Activated T-cell treated with anti-CD3 and anti-CD28 coated beads for 1 hour (primary cell): ENCODE measurements at regions not wholly inside any gene's neighbourhood (a gene's known extent, or its start where the extent isn't known, plus 50 kb on each side); places are given as distances from the start of the nearest gene placed in this dataset.
A peak's percentile ranks its signal among the peaks of the same experiment; 100 is the strongest.

Experiments
- DNase-seq: peaks from one replicate; pipeline ENCODE4 v3.0.0-alpha.2; 2020; ENCODE audit warnings: low read depth

DNA sequence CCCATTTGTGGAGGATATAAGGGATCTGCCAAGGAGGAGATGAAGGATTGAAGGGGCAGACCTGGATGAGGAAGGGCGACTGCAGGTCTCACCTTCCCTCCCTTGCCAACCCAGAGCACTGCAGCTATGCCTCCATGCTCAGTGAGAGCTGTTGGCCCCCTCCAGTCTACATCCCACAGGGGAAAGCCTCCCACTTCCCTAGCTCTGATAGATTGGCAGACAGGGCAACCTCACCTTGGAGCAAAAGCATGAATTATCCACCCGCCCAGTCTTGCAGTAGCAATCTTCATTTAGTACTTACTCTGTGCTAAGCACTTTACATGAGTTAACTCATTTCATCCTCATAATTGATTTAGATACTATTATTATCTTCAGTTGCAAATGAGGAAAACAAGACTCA, 70.4 kb upstream of the SMNDC1 start:
- no peak for DNase-seq

DNA sequence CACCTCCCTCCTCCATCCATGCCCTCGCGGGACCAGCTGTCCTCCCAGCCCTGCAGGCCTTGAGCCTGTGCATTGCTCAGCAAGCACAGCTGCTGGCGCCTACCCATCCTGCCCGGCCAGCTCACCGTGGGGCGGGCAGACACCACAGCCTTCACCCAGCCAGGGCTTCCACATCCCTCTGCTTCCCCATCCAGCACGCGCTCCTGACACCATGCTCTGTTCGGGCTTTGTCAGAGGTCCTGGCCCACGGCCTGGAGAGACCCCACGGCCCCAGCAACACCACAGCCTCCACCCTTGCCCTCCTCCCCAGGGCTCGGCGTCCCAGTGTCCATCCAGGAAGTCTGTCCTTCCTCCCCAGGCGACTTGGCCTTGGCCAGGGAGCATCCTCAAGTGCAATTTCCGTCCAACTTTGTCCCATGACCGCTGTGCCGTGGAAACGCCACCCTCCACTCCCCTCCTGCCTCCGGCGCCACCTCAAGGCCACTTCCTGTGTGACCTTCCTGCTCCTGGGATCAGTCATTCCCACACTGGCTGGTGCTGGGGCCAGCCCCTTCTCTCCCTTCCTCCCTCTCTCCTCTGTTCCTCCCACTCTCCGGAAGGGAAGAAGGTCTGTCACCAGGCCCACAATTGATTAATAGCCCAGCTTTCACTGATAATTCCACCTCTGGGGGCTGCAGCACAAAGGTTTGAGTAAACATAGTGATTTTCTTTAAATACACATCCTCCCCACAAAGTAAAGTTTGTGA, 71.5 kb upstream of the SMNDC1 start:
- no peak for DNase-seq

DNA sequence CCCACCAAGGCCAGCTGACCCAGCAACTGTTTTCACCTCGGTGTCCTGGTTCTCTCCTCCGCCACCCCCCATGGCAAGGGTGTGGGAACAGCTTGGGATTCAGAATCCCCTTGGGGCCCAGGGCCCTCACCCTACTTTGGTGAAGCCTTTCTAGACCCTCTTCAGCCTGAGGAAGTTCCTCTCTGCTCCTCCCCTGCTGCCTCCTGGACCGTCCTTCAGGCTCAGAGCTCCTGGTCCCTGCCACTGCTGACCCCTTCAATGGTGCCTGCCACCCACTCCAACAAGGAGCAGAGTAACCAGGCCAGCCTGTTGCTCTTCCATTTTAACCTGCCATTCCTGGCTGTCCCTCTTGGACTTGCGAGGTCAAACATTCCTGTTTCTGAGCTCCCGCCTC, 72.0 kb upstream of the SMNDC1 start:
- no peak for DNase-seq

DNA sequence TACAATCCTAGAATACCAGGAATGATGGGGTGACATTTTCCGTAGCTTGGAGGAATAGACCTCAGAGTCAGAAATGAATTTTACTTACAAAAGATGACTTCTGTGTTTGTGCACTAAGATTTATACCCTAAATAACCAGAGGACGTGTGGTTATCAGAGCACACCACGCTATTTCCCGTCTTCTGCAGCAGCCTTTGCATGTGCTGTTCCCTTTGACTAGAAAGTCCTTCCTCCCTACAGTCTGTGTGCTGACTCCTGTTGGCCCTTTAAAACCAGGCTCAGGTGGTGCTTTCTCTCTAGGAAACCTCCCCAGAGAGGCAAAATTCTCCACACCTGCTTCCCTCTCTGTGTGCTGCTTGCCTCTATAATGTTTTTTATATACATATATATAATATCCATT, 73.3 kb upstream of the SMNDC1 start:
- no peak for DNase-seq

GRCh38 chr10:110378533-110379108, 73.9 kb upstream of the SMNDC1 start:
- no peak for DNase-seq

DNA sequence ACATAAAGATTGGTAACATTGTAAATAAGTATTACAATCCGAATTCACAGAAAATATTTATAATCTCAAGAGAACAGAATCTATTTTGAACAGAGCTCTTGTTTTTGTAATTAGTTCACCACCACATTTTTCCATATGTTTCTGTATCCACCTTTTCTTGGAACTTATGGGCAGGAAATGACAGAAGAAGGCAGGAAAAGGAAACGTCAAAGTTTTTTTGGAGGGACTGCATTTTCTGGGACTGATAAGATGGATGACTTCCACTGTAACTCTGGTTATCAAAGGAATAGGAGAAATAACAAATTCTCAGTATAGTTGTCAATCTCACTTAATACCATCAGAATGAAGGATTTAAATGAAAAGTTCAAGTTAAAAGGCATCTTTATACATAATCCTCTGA, 75.1 kb upstream of the SMNDC1 start:
- no peak for DNase-seq

GRCh38 chr10:110380293-110380692, 75.6 kb upstream of the SMNDC1 start:
- no peak for DNase-seq

DNA sequence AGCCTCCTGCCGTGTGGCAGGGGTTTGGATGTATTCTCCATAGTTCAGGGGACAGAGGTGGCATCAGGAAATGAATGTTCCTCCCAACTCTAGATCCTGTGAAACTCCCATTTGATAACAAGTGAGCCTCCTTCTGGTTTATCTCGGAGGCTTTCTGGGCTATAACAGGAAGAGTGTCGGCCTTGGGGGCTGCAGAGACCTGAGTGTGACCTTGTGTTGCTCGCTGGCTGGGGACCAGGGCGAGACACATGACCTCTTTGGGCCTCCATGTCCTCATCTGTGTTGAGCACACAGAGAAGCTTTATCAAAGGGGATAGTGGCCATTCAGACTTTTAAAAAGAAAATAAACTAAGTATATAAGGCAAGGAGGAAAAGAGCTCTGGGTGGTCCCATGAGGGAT, 78.0 kb upstream of the SMNDC1 start:
- DNase-seq: no peak

DNA sequence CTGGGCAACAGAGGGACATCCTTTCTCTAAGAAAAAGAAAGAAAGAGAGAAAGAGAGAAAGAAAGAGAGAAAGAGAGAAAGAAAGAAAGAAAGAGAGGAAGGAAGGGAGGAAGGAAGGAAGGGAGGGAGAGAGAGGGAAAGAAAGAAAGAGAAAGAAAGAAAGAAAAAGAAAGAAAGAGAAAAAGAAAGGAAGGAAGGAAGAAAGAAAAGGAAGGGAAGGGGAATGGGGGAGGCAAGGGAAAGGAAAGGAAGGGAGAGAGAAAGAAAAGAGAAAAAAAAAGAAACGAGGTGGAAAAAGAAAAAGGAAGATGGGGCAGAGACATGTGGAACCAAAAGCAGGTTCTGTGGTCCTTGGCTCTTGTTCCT, 82.9 kb upstream of the SMNDC1 start:
- no peak for DNase-seq

GRCh38 chr10:110387983-110388686, 83.4 kb upstream of the SMNDC1 start:
- DNase-seq: peak; percentile 2

GRCh38 chr10:110388687-110389052, 84.0 kb upstream of the SMNDC1 start:
- no peak for DNase-seq

DNA sequence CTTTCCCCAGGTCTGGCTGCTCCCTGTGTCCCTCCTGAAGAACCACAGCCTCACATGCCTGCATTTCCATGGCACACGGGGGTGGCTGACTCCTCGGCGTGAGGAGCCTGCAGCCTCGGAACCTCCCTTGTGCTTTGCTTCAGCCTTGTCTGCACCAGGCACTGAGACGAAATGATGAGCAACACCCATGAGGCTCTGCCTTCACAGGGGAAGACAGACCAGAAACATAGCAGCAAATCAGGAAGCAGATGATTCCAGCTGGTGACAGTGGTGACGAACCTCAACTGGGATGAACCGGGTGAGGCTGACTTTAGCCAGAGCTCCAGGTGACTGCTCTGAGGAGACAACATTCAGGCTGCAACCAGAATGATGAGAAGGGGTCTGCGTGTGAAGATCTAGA, 84.5 kb upstream of the SMNDC1 start:
- DNase-seq: no peak

DNA sequence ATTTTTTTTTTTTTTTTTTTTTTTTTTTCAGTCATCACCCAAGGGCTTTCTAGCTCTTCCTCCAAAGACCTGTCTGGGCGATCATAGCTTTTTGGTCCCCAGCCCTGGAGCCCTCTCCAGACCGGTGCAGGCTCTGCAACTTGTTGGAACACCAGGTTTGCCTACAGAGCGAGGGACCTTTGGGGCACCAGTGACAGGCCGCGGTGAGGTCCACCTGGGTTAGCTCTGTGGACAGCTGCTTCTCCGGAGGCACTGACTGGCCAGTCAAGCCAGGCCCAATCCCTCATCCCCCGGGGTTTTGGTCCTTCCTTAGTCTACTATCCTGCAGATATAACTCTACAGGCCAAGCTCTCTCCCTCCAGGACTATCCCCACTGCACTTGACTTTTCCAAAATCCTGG, 86.8 kb upstream of the SMNDC1 start:
- DNase-seq: no peak

DNA sequence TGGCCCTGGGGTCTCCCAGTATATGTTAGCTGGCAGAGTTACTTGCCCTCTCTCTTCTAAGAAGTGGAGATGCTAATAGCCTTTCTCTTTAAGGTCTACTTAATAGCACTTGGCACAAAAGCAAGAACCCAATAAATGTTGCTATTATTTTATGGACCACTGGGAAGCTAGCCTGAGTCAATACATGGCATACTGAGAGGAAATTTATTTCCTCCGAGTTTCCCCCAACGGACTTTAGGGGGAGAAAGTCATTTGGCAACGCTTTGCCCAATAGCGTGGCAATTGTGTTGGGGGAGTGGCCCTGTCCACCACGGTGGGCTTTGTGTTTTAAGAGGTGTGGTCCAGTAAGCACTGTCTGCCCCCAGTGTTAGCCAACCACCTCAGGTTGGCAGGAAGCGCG, 87.4 kb upstream of the SMNDC1 start:
- DNase-seq: no peak

DNA sequence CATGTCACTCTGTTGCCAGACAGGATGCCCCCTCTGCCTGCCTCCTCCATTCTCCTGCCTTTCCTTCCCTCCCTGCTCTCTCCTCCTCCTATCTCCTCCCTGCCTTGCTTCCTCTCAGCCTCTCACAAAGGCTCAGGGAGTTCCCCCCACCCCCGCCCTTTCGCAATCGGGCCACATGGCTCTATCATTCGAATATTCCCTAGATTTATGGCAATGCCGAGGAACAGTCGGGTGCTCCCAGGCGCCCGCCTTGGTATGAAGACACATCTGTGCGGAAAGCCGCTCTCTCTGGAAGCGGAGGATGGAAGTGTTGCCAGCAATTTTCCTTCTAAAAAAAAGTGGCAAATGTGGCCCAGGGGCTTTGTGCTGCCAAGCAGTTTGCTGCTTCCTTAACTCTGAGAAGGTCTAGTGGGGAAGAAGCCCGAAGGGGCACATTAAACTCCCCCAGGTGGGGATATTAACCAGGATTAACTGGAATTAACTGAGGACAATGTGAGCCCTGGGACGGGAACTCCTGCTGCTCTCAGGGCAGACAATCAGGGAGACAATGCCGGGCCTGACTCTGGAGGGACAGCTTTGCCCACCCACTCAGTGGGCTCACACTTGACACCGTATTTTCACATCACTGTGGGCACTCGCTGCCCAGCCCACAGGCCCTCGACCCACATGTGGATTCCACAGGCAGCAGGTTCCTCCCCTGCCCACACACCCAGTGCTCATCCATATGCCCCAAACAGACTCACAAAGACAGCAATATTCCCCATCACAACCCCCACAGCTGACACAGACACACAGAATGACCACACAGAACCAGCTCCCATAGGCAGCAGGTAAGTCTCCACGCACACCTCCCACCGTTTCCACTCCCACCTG, 88.4 kb upstream of the SMNDC1 start:
- no peak for DNase-seq

GRCh38 chr10:110393866-110394265, 89.1 kb upstream of the SMNDC1 start:
- no peak for DNase-seq

DNA sequence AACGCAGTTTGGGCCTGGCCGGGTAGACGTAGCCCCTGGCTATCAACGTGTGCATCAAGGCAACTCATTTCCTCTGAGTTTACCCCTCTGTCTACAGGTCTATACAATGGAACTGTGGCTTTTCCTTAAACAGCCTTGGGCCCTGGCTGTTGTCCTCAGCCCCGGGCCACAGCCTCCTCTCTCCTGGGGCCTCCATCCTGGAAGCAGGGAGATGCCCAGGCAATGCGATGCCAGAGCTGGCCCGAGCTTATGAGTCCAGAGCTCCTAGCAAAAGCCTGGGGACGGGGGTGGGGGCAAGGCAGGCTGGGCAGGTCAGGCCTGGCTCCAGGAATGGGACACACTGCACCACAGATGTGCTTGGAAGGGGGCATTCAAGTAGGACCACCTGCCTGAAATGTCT, 89.6 kb upstream of the SMNDC1 start:
- no peak for DNase-seq

DNA sequence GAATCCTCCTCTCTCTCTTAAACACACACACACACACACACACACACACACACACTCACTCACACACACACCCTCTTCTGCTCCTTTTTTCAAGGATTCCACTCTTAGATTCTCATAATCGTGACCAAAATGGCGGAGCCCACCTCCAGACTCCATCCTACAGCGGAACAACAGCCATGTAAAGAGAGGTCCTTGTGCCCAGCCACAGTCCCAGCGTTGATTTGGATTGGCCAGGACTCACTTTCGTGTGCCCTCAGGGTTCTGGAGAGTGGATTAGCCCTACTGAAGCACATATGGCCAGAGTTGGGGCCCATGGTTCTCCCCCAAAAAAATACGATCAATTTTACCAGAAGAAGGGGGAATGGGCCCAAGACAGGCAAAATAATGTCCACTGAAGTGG, 90.2 kb upstream of the SMNDC1 start:
- no peak for DNase-seq

DNA sequence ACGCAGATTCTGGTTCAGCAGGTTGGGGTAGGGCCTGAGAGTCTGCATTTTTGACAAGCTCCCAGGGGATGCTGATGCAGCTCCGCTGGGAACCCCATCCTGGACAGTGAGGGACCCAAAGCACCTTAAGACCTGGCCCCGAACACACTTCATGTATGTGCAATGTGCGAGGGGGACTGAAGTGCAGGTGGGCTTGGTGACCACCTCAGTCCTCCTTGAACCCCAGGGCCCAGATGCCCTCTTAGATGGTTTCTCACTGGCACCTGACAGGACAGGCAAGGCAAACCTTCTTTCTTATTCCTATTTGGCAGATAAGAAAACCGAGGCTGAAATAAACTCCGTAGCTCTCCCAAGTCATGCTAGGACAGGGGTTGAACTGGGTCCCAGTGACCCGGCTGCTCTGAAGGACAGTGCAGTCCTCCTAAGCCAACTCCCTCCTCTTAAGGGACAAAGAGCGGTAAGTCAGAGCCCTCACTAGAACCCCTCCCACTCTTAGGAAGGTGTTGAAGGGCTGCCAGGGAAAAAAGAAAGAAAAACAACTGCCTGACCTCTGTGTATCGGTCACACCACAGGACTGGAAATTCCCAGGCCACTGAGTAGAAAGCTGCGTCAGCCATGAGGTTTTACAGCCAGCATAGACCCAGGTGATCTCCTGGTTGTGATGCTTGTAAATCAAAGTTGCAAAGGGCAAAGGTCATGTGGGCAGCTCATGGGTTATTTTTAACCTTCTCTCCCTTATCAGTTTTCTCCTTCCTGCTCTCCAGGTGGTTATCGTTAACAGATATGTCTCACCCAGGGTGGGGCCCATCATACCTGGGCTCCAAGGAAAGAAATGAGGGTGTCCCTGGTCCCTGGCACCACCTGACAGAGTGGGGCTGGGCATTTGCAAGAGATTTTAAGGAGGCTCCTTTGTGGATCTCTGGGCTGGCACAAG, 90.9 kb upstream of the SMNDC1 start:
- DNase-seq: no peak

DNA sequence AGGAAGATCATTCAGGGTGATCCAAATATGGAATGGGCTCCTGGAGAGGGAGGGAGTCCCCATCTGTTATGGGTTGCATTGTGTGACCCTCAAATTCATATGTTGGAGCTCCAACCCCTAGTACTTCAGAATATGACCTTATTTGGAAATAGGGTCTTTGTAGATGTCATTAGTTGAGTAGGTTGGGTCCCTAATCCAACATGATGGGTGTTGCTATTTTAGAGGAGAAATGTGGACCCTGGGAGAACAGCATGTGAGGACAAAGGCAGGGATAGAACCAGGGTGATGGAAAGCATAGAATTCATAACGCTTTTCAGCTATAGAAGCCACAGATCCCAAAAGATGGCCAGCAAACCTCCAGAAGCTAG, 91.5 kb upstream of the SMNDC1 start:
- DNase-seq: no peak

- DNase-seq: no peak
Measured at GRCh38 chr10:110397856-110398255, 93.1 kb upstream of the SMNDC1 start.
